ENCODE measurements at regions not wholly inside any gene's neighbourhood (a gene's known extent, or its start where the extent isn't known, plus 50 kb on each side); places are given as distances from the start of the nearest gene placed in this dataset.

DNA sequence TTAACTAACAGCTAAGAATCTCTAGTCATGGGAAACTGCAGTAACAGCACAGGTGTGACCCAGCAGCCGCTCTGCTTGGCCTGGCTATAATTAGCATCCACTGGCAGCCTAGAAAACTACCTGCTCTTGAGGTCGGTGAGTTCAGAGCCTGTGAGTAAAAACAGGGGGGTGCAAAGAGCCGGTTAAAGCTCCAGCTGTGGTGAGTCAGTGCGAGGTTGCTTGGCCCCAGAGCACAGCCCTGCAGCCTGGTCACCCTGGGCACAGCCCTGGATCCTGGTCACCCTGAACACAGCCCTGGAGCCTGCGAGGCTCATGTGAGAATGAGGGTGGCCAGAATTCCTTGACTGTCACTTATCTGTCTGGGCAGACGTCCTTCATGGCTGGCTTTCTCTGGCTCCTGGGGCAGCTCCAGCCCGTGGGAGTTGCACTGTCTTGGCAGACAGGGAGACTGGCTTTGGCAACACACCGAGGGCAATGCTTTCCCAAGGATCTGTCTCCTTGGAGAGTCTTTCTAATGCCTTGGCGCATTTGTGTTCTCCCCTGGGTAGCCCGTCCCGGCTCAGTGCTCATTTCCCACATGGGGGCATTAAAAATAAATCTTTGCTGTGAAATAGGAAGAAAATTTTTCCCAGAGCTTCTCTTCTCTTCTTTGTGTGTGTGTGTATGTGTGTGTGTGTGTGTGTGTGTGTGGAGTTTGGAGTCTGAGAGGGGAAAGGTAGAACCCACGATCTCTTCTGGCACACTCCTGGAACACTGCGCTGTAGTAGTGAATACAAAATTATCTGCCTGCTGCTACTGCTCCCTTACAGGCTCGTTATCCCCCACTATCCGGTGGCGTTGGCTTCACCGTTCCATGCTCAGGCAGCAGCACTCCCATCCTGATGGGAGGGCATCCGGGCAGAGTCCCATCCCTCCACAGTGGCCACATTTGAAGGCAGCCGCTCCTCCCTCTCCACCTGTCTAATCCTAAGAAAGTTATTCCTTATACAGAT lies 250.2 kb upstream of the MEX3C start:
- Mint-ChIP-seq H3K9me3 (ENCODE audit: low read depth, unreplicated experiment) (no peaks in the 10 kb centered on the region), H3K27me3 (ENCODE audit: unreplicated experiment) (peaks cover 50% of the 10 kb centered on the region), H3K36me3 (ENCODE audit: insufficient read depth, unreplicated experiment) (no peaks in the 10 kb centered on the region), H3K27ac (ENCODE audit: unreplicated experiment) (no peak overlapping the region), H3K4me3 (ENCODE audit: low read depth, unreplicated experiment) (no peak overlapping the region), H3K4me1 (ENCODE audit: low read depth, unreplicated experiment) (no peaks in the 10 kb centered on the region)
- CTCF ChIA-PET: no interaction called here
- BruUV-seq (replicated peaks): no TSS peak
- TF ChIP-seq, protein P1, sequence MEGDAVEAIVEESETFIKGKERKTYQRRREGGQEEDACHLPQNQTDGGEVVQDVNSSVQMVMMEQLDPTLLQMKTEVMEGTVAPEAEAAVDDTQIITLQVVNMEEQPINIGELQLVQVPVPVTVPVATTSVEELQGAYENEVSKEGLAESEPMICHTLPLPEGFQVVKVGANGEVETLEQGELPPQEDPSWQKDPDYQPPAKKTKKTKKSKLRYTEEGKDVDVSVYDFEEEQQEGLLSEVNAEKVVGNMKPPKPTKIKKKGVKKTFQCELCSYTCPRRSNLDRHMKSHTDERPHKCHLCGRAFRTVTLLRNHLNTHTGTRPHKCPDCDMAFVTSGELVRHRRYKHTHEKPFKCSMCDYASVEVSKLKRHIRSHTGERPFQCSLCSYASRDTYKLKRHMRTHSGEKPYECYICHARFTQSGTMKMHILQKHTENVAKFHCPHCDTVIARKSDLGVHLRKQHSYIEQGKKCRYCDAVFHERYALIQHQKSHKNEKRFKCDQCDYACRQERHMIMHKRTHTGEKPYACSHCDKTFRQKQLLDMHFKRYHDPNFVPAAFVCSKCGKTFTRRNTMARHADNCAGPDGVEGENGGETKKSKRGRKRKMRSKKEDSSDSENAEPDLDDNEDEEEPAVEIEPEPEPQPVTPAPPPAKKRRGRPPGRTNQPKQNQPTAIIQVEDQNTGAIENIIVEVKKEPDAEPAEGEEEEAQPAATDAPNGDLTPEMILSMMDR (IDR thresholded peaks at IDR 0.05; ENCODE audit: unreplicated experiment): no peak
- no peak for DNase-seq
- intact Hi-C loops (cut with micrococcal nuclease; ENCODE audit: unreplicated experiment): no loop called here

- intact Hi-C loops (cut with micrococcal nuclease; ENCODE audit: unreplicated experiment): no loop called here
- Mint-ChIP-seq H3K4me3 (ENCODE audit: low read depth, unreplicated experiment) (no peak overlapping the region), H3K36me3 (ENCODE audit: insufficient read depth, unreplicated experiment) (no peaks in the 10 kb centered on the region), H3K9me3 (ENCODE audit: low read depth, unreplicated experiment) (no peaks in the 10 kb centered on the region), H3K27ac (ENCODE audit: unreplicated experiment) (no peak overlapping the region), H3K27me3 (ENCODE audit: unreplicated experiment) (peaks cover 38% of the 10 kb centered on the region), H3K4me1 (ENCODE audit: low read depth, unreplicated experiment) (no peaks in the 10 kb centered on the region)
- TF ChIP-seq, protein P1 (IDR thresholded peaks at IDR 0.05; ENCODE audit: unreplicated experiment): no peak
- CTCF ChIA-PET: interaction anchor here (0.6 kb wide), 1 partner anchor 16 kb away, joined by 3 read pairs; no protein-coding TSS in a partner anchor
- DNase-seq: no peak
- BruUV-seq (replicated peaks): no TSS peak
Observed at GRCh38 chr18:51448949-51449348, 251.5 kb upstream of the MEX3C start.

DNA sequence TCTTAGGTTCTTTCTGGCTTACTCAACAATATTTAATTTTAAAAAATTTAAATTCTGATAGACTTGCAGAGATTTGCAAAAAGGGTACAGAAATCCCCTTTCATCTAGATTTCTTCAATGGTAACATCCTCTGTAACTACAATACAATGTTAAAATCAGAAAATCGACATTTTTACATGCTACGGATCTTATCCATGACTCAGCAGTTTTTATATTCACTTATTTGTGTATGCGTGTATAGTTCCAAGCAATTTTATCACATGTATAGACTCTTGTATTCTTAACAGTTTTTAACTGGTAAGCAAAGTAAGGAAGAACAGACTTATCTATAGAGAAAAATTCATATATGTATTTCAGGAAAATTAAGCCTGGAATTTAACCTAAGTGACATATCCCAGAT lies 256.1 kb upstream of the MEX3C start:
- CTCF ChIA-PET: interaction anchor here (0.6 kb wide), 1 partner anchor 10 kb away, joined by 3 read pairs; no protein-coding TSS in a partner anchor
- peaks cover 11% of the 10 kb centered on the region for H3K27me3 Mint-ChIP-seq (ENCODE audit: unreplicated experiment)
- H3K36me3 Mint-ChIP-seq (ENCODE audit: insufficient read depth, unreplicated experiment): no peaks in the 10 kb centered on the region
- no peak for DNase-seq
- intact Hi-C loops (cut with micrococcal nuclease; ENCODE audit: unreplicated experiment): no loop called here
- H3K4me3 Mint-ChIP-seq (ENCODE audit: low read depth, unreplicated experiment): no peak overlapping the region
- no peaks in the 10 kb centered on the region for H3K4me1 Mint-ChIP-seq (ENCODE audit: low read depth, unreplicated experiment)
- TF ChIP-seq, protein P1 (IDR thresholded peaks at IDR 0.05; ENCODE audit: unreplicated experiment): no peak
- H3K27ac Mint-ChIP-seq (ENCODE audit: unreplicated experiment): no peak overlapping the region
- no peaks in the 10 kb centered on the region for H3K9me3 Mint-ChIP-seq (ENCODE audit: low read depth, unreplicated experiment)
- no TSS peak for BruUV-seq (replicated peaks)

DNA sequence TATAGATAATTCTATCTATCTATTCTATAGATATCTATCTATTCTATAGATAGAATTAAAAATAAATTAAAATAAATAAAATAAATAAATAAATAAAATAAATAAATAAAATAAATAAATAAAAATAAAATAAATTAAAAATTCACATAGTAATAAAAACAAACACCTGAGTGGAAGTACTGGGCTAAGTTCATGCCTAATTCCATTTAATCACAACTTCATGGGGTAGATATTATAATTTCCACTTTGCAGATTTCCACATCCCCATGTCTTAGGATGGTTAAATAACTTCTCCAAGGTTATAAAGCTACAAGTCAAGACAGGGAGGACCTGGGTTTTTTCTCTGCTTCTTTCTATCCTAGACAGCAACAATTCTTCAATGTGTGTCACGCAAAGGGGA lies 261.4 kb upstream of the MEX3C start:
- no TSS peak for BruUV-seq (replicated peaks)
- no peak for DNase-seq
- no peaks in the 10 kb centered on the region for H3K9me3 Mint-ChIP-seq (ENCODE audit: low read depth, unreplicated experiment)
- intact Hi-C loops (cut with micrococcal nuclease; ENCODE audit: unreplicated experiment): no loop called here
- no peaks in the 10 kb centered on the region for H3K36me3 Mint-ChIP-seq (ENCODE audit: insufficient read depth, unreplicated experiment)
- no peaks in the 10 kb centered on the region for H3K4me1 Mint-ChIP-seq (ENCODE audit: low read depth, unreplicated experiment)
- CTCF ChIA-PET: no interaction called here
- peaks cover 16% of the 10 kb centered on the region for H3K27me3 Mint-ChIP-seq (ENCODE audit: unreplicated experiment)
- no peak overlapping the region for H3K27ac Mint-ChIP-seq (ENCODE audit: unreplicated experiment)
- no peak overlapping the region for H3K4me3 Mint-ChIP-seq (ENCODE audit: low read depth, unreplicated experiment)
- TF ChIP-seq, protein P1 (IDR thresholded peaks at IDR 0.05; ENCODE audit: unreplicated experiment): no peak

Measured in Calu3 (cell line).